Astrocyte of the cerebellum (primary cell): ENCODE measurements at regions not wholly inside any gene's neighbourhood (a gene's known extent, or its start where the extent isn't known, plus 50 kb on each side); places are given as distances from the start of the nearest gene placed in this dataset.

Experiments
- DNase-seq: peaks from one replicate; pipeline ENCODE4 v3.0.0-alpha.2; 2011; ENCODE audit warnings: low read depth
- H3K4me3 ChIP-seq: 2 replicates; pipeline ENCODE4 v1.5.1; 2011; ENCODE audit warnings: mild to moderate bottlenecking, low read depth, low read length, moderate library complexity
- in situ Hi-C: cut with HindIII; loops from 2 replicates; pipeline ENCODE4 v1.10.0; 2017; ENCODE audit warnings: low sequenced_read_pairs
- TF ChIP-seq, protein P1 (sequence below): IDR thresholded peaks from 2 replicates; pipeline ENCODE4 v1.5.1; 2012; ENCODE audit warnings: low read length, low read depth, moderate library complexity, mild to moderate bottlenecking; ENCODE audit errors: missing control alignments

DNA sequence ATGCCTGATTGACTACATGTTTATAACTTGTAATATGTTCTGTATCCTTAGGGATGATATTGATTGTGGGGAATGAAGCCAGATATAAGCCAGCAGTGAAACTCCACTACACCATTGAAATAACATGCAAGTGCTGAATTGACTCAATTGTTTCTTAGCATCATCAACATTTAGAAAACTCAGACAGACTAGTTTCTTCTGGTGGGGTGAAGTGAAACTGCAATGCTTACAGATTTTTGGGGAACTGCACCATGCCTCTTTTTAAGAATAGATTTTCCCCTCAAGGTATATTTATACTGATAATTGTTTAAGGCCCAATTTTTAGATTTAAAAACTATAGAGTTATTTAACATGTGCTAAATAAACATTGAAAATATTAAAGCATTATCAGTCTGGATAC lies 1044.6 kb upstream of the EYS start:
- TF ChIP-seq, protein P1, sequence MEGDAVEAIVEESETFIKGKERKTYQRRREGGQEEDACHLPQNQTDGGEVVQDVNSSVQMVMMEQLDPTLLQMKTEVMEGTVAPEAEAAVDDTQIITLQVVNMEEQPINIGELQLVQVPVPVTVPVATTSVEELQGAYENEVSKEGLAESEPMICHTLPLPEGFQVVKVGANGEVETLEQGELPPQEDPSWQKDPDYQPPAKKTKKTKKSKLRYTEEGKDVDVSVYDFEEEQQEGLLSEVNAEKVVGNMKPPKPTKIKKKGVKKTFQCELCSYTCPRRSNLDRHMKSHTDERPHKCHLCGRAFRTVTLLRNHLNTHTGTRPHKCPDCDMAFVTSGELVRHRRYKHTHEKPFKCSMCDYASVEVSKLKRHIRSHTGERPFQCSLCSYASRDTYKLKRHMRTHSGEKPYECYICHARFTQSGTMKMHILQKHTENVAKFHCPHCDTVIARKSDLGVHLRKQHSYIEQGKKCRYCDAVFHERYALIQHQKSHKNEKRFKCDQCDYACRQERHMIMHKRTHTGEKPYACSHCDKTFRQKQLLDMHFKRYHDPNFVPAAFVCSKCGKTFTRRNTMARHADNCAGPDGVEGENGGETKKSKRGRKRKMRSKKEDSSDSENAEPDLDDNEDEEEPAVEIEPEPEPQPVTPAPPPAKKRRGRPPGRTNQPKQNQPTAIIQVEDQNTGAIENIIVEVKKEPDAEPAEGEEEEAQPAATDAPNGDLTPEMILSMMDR = no peak
- in situ Hi-C loops = no loop called here
- DNase-seq = no peak
- H3K4me3 ChIP-seq = no peak overlapping the region

DNA sequence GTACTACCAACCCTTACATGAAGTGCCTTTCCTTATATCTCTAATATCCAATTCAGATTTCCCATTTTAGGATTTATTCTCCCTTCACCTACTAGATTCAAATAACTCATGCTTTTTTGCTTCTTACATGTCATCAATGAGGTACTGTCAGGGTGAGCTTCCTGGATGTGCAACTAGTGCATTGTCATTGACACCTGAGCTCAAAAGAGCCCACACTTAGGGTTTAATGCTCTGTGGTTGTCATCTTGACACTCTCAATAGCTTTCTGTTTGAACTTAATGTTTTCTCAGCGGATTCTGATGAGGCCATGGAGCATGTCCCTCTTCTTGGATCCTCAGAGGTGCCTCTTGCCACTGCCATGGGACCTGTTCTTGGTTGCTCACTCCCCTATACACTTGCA lies 1033.3 kb upstream of the EYS start:
- DNase-seq = no peak
- in situ Hi-C loops = no loop called here
- TF ChIP-seq, protein P1 = no peak
- H3K4me3 ChIP-seq = no peak overlapping the region

GRCh38 chr6:66735106-66735890 lies 1028.3 kb upstream of the EYS start:
- in situ Hi-C loops = loop anchor here (5.0 kb wide), 1 partner anchor 102 kb away; no protein-coding TSS in a partner anchor
- TF ChIP-seq, protein P1 = no peak
- no peak overlapping the region for H3K4me3 ChIP-seq
- no peak for DNase-seq

GRCh38 chr6:66731310-66731709 lies 1024.3 kb upstream of the EYS start:
- H3K4me3 ChIP-seq = no peak overlapping the region
- TF ChIP-seq, protein P1 = no peak
- in situ Hi-C loops = no loop called here

DNA sequence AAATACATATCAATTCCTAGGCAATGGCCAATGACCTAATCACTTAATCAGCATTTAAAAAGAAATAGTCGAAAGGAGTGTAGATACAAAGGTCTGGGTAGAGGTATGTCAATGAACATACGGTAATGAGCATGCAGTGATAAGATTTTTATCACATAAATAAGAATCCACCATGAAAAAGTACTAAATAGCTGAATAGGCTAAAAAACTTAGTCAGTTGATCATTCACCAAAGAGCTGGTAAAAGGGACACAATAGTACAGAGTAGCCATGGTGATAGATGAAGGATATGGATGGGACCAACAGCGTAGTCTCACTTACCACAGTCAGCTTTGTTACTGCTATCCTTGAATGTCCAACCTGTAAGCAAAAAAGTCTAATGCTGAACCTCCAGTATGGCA lies 1018.6 kb upstream of the EYS start:
- TF ChIP-seq, protein P1 = no peak
- no peak for DNase-seq
- no peak overlapping the region for H3K4me3 ChIP-seq
- in situ Hi-C loops = no loop called here

More at GRCh38 chr6:66731310-66731709, 1024.3 kb upstream of the EYS start:
- DNase-seq = no peak

DNA sequence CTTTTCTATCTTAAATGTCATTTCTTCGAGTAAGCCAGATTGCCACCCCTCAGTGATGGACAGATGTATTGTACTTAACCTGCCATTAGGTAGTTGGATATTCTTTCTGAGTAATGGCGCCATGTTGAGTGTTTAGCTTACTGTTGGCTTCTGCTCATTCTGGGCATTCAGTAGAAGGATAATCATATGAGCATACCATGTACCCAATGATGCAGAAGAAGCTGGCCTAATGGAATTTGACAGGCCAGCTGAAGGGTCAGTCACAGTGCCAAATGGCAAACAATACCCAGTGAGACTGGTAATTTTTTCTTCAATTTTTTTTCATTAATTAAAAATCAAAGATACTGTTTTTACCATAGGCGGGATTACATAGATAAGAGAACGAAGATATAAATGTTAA lies 1010.8 kb upstream of the EYS start:
- in situ Hi-C loops = no loop called here
- DNase-seq = no peak
- no peak overlapping the region for H3K4me3 ChIP-seq
- TF ChIP-seq, protein P1 = no peak
